ENCODE measurements at regions not wholly inside any gene's neighbourhood (a gene's known extent, or its start where the extent isn't known, plus 50 kb on each side); places are given as distances from the start of the nearest gene placed in this dataset.

GRCh38 chr12:75662511-75663159 lies 151.2 kb upstream of the KRR1 start:
- no peaks in the 10 kb centered on the region for H3K27me3 ChIP-seq
- DNase-seq (no peak), ATAC-seq (no peak)
- no peaks in the 10 kb centered on the region for H3K36me3 ChIP-seq (replicated peaks in 1 of 2; ENCODE audit: insufficient read depth in 1 of 2, low read depth in 2 of 2)
- H3K27ac ChIP-seq: no peak overlapping the region
- 66 to 80% methylated on average over 2 of the region's 2 CpGs for WGBS, 2 donors
- intact Hi-C loops (cut with DNase I): no loop called here
- TF ChIP-seq POLR2A (IDR thresholded peaks at IDR 0.05): no peak
- no peak for TF ChIP-seq CTCF (IDR thresholded peaks at IDR 0.05)
- H3K4me1 ChIP-seq: peaks cover 16% of the 10 kb centered on the region
- no peaks in the 10 kb centered on the region for H3K9me3 ChIP-seq
- H3K4me3 ChIP-seq: no peak overlapping the region

- H3K9me3 ChIP-seq: no peaks in the 10 kb centered on the region
- H3K4me1 ChIP-seq: peaks cover 9% of the 10 kb centered on the region
- intact Hi-C loops (cut with DNase I): no loop called here
- ATAC-seq (no peak), DNase-seq (no peak)
- H3K27ac ChIP-seq: no peak overlapping the region
- TF ChIP-seq CTCF (IDR thresholded peaks at IDR 0.05) (no peak), POLR2A (IDR thresholded peaks at IDR 0.05) (no peak)
- 21 to 29% methylated on average over 1 of the region's 1 CpG for WGBS, 2 donors
- H3K27me3 ChIP-seq: no peaks in the 10 kb centered on the region
- no peak overlapping the region for H3K4me3 ChIP-seq
- H3K36me3 ChIP-seq (replicated peaks in 1 of 2; ENCODE audit: insufficient read depth in 1 of 2, low read depth in 2 of 2): no peaks in the 10 kb centered on the region
These were observed 150.5 kb upstream of the KRR1 start for GRCh38 chr12:75661908-75662307.

GRCh38 chr12:75660805-75661404 lies 149.5 kb upstream of the KRR1 start:
- no peaks in the 10 kb centered on the region for H3K9me3 ChIP-seq
- H3K4me1 ChIP-seq: no peaks in the 10 kb centered on the region
- no peak for DNase-seq
- H3K27ac ChIP-seq: no peak overlapping the region
- no peak overlapping the region for H3K4me3 ChIP-seq
- intact Hi-C loops (cut with DNase I): no loop called here
- 88 to 94% methylated on average over 3 of the region's 3 CpGs for WGBS, 2 donors
- TF ChIP-seq CTCF (IDR thresholded peaks at IDR 0.05) (no peak), POLR2A (IDR thresholded peaks at IDR 0.05) (no peak)
- H3K36me3 ChIP-seq (replicated peaks in 1 of 2; ENCODE audit: insufficient read depth in 1 of 2, low read depth in 2 of 2): no peaks in the 10 kb centered on the region
- no peaks in the 10 kb centered on the region for H3K27me3 ChIP-seq
- no peak for ATAC-seq

- no peak overlapping the region for H3K27ac ChIP-seq
- DNase-seq: no peak
- H3K9me3 ChIP-seq: no peaks in the 10 kb centered on the region
- 75 to 77% methylated on average over 4 of the region's 4 CpGs for WGBS, 2 donors
- no peak overlapping the region for H3K4me3 ChIP-seq
- no peak for TF ChIP-seq POLR2A (IDR thresholded peaks at IDR 0.05)
- TF ChIP-seq CTCF (IDR thresholded peaks at IDR 0.05): no peak
- no peak for ATAC-seq
- no peaks in the 10 kb centered on the region for H3K36me3 ChIP-seq (replicated peaks in 1 of 2; ENCODE audit: insufficient read depth in 1 of 2, low read depth in 2 of 2)
- no peaks in the 10 kb centered on the region for H3K4me1 ChIP-seq
- intact Hi-C loops (cut with DNase I): no loop called here
- H3K27me3 ChIP-seq: no peaks in the 10 kb centered on the region
These were observed 148.7 kb upstream of the KRR1 start for GRCh38 chr12:75660107-75660530.

All from body of pancreas (tissue), 4 donors.